HepG2 (cell line): ENCODE measurements at regions not wholly inside any gene's neighbourhood (a gene's known extent, or its start where the extent isn't known, plus 50 kb on each side); places are given as distances from the start of the nearest gene placed in this dataset.
A peak's percentile ranks its signal among the peaks of the same experiment; 100 is the strongest.

ENCODE experiments used
- HMG20A ChIP-seq: IDR thresholded peaks from 2 replicates; pipeline ENCODE4 v1.6.1; 2016; ENCODE audit warnings: borderline replicate concordance
- MIER3 ChIP-seq: IDR thresholded peaks from 2 replicates; pipeline ENCODE4 v1.6.1; 2016; ENCODE audit warnings: missing compliant biosample characterization, borderline replicate concordance
- MIXL1 ChIP-seq: IDR thresholded peaks from 2 replicates; pipeline ENCODE4 v1.6.1; 2016
- NCOA1 ChIP-seq: sonication (generic); formaldehyde crosslinking; IDR thresholded peaks from 2 replicates; pipeline ENCODE4 v1.9.0; 2021; ENCODE audit warnings: missing genetic modification reagents
- NR2F6 ChIP-seq, 2 experiments: IDR thresholded peaks; 2 replicates each; pipeline ENCODE4 v1.6.1; 2016; ENCODE audit warnings: antibody characterized with exemption in 1 of 2, mild to moderate bottlenecking in 1 of 2
- RBM39 ChIP-seq: fragments of 200-400 bp; formaldehyde crosslinking; IDR thresholded peaks from one replicate; pipeline ENCODE4 v1.6.1; 2018; ENCODE audit warnings: antibody characterized with exemption, mild to moderate bottlenecking, low read depth, low read length; ENCODE audit not compliant: poor library complexity, severe bottlenecking
- ZBTB21 ChIP-seq: sonication (generic); formaldehyde crosslinking; IDR thresholded peaks from 2 replicates; pipeline ENCODE4 v1.4.0; 2020; ENCODE audit warnings: missing genetic modification reagents
- ZEB1 ChIP-seq: IDR thresholded peaks from 2 replicates; pipeline ENCODE4 v1.6.1; 2012; ENCODE audit warnings: mild to moderate bottlenecking, low read depth, inconsistent platforms; ENCODE audit not compliant: insufficient replicate concordance
- ZFP37 ChIP-seq: sonication (generic); formaldehyde crosslinking; IDR thresholded peaks from 2 replicates; pipeline ENCODE4 v1.4.0; 2020; ENCODE audit warnings: missing genetic modification reagents, borderline replicate concordance
- ZNF225 ChIP-seq: sonication (generic); formaldehyde crosslinking; IDR thresholded peaks from 2 replicates; pipeline ENCODE4 v1.4.0; 2020; ENCODE audit warnings: mild to moderate bottlenecking, missing genetic modification reagents
- ZNF354B ChIP-seq: sonication (generic); formaldehyde crosslinking; IDR thresholded peaks from 2 replicates; pipeline ENCODE4 v1.8.0; 2022; ENCODE audit warnings: mild to moderate bottlenecking, missing genetic modification reagents
- ZNF563 ChIP-seq: sonication (generic); formaldehyde crosslinking; IDR thresholded peaks from 2 replicates; pipeline ENCODE4 v1.8.0; 2022; ENCODE audit warnings: mild to moderate bottlenecking, moderate library complexity, missing genetic modification reagents
- TF ChIP-seq, protein P1 (sequence below): IDR thresholded peaks from 2 replicates; pipeline ENCODE4 v1.6.1; 2016
- TF ChIP-seq, protein P2 (sequence below): IDR thresholded peaks from 2 replicates; pipeline ENCODE4 v1.6.1; 2016; ENCODE audit warnings: mild to moderate bottlenecking
- TF ChIP-seq, protein P3 (sequence below): sonication (generic); formaldehyde crosslinking; IDR thresholded peaks from 2 replicates; pipeline ENCODE4 v1.4.0; 2020; ENCODE audit warnings: mild to moderate bottlenecking, missing genetic modification reagents
- TF ChIP-seq, protein P4 (sequence below): sonication (generic); formaldehyde crosslinking; IDR thresholded peaks from 2 replicates; pipeline ENCODE4 v1.5.1; 2020; ENCODE audit warnings: mild to moderate bottlenecking, missing genetic modification reagents, moderate library complexity
- TF ChIP-seq, protein P5 (sequence below): sonication (generic); formaldehyde crosslinking; conservative IDR thresholded peaks from 2 replicates; pipeline ENCODE4 v1.8.1; 2023; ENCODE audit warnings: missing genetic modification reagents
- TF ChIP-seq, protein P6 (sequence below): sonication (generic); formaldehyde crosslinking; IDR thresholded peaks from 2 replicates; pipeline ENCODE4 v1.5.1; 2020; ENCODE audit warnings: mild to moderate bottlenecking, missing genetic modification reagents
- TF ChIP-seq, protein P7 (sequence below): sonication (generic); formaldehyde crosslinking; IDR thresholded peaks from 2 replicates; pipeline ENCODE4 v1.4.0; 2020; ENCODE audit warnings: missing genetic modification reagents

DNA sequence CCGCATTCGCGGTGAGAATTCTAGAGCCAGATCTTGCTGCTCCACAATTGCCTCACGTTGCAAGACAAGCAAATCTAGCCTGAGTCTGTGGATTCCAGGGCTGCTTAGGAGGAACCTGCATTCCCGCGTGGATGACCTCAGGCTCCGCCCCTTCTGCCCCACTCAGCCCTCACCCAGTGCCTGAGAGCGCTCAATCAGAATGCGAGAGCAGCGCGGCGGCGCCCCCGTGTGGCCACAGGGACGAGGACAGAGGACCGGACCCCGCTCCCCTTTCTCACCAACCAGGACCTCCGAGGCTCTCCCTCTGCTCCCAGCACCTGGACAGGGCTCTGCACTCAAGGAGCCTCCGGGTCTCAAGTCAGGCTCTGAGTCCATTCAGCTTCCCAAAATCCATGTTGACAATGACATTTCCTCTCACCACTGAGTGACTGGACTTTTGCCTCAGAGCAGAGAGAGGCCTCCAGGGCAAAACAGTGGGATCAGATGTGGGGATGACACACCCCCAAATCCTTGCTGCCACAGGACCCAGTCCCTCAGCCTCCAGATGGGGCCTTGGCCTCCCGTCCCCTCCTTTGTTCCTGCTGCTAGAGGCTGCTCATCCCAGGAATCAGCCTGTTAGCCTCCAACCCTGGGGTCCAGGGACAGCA lies 52.0 kb downstream of the RPP21 start (continued):
- TF ChIP-seq, protein P1, sequence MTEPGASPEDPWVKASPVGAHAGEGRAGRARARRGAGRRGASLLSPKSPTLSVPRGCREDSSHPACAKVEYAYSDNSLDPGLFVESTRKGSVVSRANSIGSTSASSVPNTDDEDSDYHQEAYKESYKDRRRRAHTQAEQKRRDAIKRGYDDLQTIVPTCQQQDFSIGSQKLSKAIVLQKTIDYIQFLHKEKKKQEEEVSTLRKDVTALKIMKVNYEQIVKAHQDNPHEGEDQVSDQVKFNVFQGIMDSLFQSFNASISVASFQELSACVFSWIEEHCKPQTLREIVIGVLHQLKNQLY (CRISPR knock-in tag): no peak
- TF ChIP-seq, protein P2, sequence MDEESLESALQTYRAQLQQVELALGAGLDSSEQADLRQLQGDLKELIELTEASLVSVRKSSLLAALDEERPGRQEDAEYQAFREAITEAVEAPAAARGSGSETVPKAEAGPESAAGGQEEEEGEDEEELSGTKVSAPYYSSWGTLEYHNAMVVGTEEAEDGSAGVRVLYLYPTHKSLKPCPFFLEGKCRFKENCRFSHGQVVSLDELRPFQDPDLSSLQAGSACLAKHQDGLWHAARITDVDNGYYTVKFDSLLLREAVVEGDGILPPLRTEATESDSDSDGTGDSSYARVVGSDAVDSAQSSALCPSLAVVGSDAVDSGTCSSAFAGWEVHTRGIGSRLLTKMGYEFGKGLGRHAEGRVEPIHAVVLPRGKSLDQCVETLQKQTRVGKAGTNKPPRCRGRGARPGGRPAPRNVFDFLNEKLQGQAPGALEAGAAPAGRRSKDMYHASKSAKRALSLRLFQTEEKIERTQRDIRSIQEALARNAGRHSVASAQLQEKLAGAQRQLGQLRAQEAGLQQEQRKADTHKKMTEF (CRISPR knock-in tag): 0 out of 2 replicates have a peak, but pooled peaks have one; percentile 31
- no peak for TF ChIP-seq ZNF354B
- TF ChIP-seq, protein P3, sequence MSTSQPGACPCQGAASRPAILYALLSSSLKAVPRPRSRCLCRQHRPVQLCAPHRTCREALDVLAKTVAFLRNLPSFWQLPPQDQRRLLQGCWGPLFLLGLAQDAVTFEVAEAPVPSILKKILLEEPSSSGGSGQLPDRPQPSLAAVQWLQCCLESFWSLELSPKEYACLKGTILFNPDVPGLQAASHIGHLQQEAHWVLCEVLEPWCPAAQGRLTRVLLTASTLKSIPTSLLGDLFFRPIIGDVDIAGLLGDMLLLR (CRISPR knock-in tag): no peak
- TF ChIP-seq NR2F6 (IDR thresholded peaks at IDR 0.05): no peak
- TF ChIP-seq NR2F6 (CRISPR knock-in tag; IDR thresholded peaks at IDR 0.05): peak; percentile 46; the same call in 1 of the 2 replicates
- peak; percentile 52 for TF ChIP-seq RBM39
- TF ChIP-seq HMG20A (CRISPR knock-in tag): no peak
- TF ChIP-seq MIXL1 (CRISPR knock-in tag): no peak
- TF ChIP-seq, protein P4, sequence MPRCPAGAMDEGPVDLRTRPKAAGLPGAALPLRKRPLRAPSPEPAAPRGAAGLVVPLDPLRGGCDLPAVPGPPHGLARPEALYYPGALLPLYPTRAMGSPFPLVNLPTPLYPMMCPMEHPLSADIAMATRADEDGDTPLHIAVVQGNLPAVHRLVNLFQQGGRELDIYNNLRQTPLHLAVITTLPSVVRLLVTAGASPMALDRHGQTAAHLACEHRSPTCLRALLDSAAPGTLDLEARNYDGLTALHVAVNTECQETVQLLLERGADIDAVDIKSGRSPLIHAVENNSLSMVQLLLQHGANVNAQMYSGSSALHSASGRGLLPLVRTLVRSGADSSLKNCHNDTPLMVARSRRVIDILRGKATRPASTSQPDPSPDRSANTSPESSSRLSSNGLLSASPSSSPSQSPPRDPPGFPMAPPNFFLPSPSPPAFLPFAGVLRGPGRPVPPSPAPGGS (CRISPR knock-in tag): peak; percentile 67; the same call in 1 of the 2 replicates
- 0 out of 2 replicates have a peak, but pooled peaks have one; percentile 35 for TF ChIP-seq ZFP37 (CRISPR knock-in tag)
- no peak for TF ChIP-seq ZBTB21
- TF ChIP-seq MIER3 (CRISPR knock-in tag): no peak
- TF ChIP-seq NCOA1 (CRISPR knock-in tag): 0 out of 2 replicates have a peak, but pooled peaks have one; percentile 26
- TF ChIP-seq, protein P5, sequence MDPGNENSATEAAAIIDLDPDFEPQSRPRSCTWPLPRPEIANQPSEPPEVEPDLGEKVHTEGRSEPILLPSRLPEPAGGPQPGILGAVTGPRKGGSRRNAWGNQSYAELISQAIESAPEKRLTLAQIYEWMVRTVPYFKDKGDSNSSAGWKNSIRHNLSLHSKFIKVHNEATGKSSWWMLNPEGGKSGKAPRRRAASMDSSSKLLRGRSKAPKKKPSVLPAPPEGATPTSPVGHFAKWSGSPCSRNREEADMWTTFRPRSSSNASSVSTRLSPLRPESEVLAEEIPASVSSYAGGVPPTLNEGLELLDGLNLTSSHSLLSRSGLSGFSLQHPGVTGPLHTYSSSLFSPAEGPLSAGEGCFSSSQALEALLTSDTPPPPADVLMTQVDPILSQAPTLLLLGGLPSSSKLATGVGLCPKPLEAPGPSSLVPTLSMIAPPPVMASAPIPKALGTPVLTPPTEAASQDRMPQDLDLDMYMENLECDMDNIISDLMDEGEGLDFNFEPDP (CRISPR knock-in tag): 0 out of 2 replicates have a peak, but pooled peaks have one; percentile 16
- no peak for TF ChIP-seq ZEB1
- peak; percentile 55; the same call in 1 of the 2 replicates for TF ChIP-seq ZNF563
- 0 out of 2 replicates have a peak, but pooled peaks have one; percentile 57 for TF ChIP-seq ZNF225 (CRISPR knock-in tag)
- TF ChIP-seq, protein P6, sequence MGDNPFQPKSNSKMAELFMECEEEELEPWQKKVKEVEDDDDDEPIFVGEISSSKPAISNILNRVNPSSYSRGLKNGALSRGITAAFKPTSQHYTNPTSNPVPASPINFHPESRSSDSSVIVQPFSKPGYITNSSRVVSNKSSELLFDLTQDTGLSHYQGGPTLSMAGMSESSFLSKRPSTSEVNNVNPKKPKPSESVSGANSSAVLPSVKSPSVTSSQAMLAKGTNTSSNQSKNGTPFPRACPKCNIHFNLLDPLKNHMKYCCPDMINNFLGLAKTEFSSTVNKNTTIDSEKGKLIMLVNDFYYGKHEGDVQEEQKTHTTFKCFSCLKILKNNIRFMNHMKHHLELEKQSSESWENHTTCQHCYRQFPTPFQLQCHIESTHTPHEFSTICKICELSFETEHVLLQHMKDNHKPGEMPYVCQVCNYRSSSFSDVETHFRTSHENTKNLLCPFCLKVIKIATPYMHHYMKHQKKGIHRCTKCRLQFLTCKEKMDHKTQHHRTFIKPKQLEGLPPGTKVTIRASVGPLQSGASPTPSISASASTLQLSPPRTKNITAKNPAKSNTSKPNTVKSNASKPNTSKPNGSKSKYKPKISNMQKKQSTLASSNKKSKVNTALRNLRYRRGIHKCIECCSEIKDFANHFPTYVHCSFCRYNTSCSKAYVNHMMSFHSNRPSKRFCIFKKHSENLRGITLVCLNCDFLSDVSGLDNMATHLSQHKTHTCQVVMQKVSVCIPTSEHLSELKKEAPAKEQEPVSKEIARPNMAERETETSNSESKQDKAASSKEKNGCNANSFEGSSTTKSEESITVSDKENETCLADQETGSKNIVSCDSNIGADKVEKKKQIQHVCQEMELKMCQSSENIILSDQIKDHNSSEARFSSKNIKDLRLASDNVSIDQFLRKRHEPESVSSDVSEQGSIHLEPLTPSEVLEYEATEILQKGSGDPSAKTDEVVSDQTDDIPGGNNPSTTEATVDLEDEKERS: no peak
- TF ChIP-seq, protein P7, sequence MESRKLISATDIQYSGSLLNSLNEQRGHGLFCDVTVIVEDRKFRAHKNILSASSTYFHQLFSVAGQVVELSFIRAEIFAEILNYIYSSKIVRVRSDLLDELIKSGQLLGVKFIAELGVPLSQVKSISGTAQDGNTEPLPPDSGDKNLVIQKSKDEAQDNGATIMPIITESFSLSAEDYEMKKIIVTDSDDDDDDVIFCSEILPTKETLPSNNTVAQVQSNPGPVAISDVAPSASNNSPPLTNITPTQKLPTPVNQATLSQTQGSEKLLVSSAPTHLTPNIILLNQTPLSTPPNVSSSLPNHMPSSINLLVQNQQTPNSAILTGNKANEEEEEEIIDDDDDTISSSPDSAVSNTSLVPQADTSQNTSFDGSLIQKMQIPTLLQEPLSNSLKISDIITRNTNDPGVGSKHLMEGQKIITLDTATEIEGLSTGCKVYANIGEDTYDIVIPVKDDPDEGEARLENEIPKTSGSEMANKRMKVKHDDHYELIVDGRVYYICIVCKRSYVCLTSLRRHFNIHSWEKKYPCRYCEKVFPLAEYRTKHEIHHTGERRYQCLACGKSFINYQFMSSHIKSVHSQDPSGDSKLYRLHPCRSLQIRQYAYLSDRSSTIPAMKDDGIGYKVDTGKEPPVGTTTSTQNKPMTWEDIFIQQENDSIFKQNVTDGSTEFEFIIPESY (CRISPR knock-in tag): no peak
